H1 (cell line): ENCODE measurements at regions not wholly inside any gene's neighbourhood (a gene's known extent, or its start where the extent isn't known, plus 50 kb on each side); places are given as distances from the start of the nearest gene placed in this dataset.

Source experiments
- CTCF ChIP-seq, 3 experiments: IDR thresholded peaks; 1 replicate in 2 of 3; 2 replicates in 1 of 3; pipeline versions ENCODE4 v1.5.1 to v1.6.1; 2011; ENCODE audit warnings: low read length in 3 of 3, mild to moderate bottlenecking in 3 of 3, inconsistent platforms in 2 of 3, low read depth in 1 of 3, moderate library complexity in 1 of 3; ENCODE audit not compliant: insufficient read depth in 1 of 3; ENCODE audit errors: control extremely low read depth in 1 of 3
- E2F6 ChIP-seq: IDR thresholded peaks from 2 replicates; pipeline ENCODE4 v1.6.1; 2012; ENCODE audit warnings: inconsistent platforms
- HDAC2 ChIP-seq, 2 experiments: fragments of 300-600 bp in 1 of 2; sonication (generic) in 1 of 2; IDR thresholded peaks; 2 replicates each; pipeline ENCODE4 v1.6.1; 2011 to 2012; ENCODE audit warnings: low read depth in 2 of 2, low read length in 2 of 2, mild to moderate bottlenecking in 2 of 2, moderate library complexity in 2 of 2, borderline replicate concordance in 1 of 2, inconsistent platforms in 1 of 2
- HDAC6 ChIP-seq: IDR thresholded peaks from one replicate; pipeline ENCODE4 v1.7.1; 2012; ENCODE audit warnings: low read depth, mild to moderate bottlenecking, inconsistent platforms, low read length, moderate library complexity
- JUN ChIP-seq: IDR thresholded peaks from 2 replicates; pipeline ENCODE4 v1.6.1; 2011; ENCODE audit warnings: low read depth, mild to moderate bottlenecking, improper control_type of control experiment, low read length
- NRF1 ChIP-seq: IDR thresholded peaks from 2 replicates; pipeline ENCODE4 v1.6.1; 2011; ENCODE audit warnings: mild to moderate bottlenecking, low read depth, low read length, improper control_type of control experiment
- SRF ChIP-seq: IDR thresholded peaks from 2 replicates; pipeline ENCODE4 v1.6.1; 2011; ENCODE audit warnings: mild to moderate bottlenecking, low read depth, low read length, moderate library complexity

- TF ChIP-seq CTCF (IDR thresholded peaks at IDR 0.05; ENCODE audit: control extremely low read depth in 1 of 3, insufficient read depth in 1 of 3, low read depth in 1 of 3, low read length in 3 of 3), result no peak
- TF ChIP-seq JUN, result no peak
- TF ChIP-seq HDAC6, result no peak
- no peak for TF ChIP-seq E2F6
- TF ChIP-seq NRF1, result no peak
- TF ChIP-seq HDAC2 (IDR thresholded peaks at IDR 0.05; ENCODE audit: borderline replicate concordance in 1 of 2, low read depth in 2 of 2, low read length in 2 of 2), result no peak
- no peak for TF ChIP-seq SRF
Measured at GRCh38 chr17:79478051-79478461, 132.8 kb downstream of the RBFOX3 start.
